Caki2 (cell line): ENCODE measurements at regions not wholly inside any gene's neighbourhood (a gene's known extent, or its start where the extent isn't known, plus 50 kb on each side); places are given as distances from the start of the nearest gene placed in this dataset.

Experiments used
- DNase-seq: peaks from one replicate; pipeline ENCODE4 v3.0.0-alpha.2; 2015; ENCODE audit warnings: low read depth
- in situ Hi-C: cut with HindIII; loops from 2 replicates; pipeline ENCODE4 v1.10.0; 2016; ENCODE audit warnings: low sequenced_read_pairs, low pct_unique_long_range_greater_than_20kb, mixed read lengths

- in situ Hi-C loops: no loop called here
- no peak for DNase-seq
Measured at GRCh38 chr16:9183682-9184353, 92.4 kb downstream of the HAPSTR1 start.

- in situ Hi-C loops: no loop called here
- no peak for DNase-seq
Measured at GRCh38 chr16:9184354-9184690, 92.9 kb downstream of the HAPSTR1 start.

DNA sequence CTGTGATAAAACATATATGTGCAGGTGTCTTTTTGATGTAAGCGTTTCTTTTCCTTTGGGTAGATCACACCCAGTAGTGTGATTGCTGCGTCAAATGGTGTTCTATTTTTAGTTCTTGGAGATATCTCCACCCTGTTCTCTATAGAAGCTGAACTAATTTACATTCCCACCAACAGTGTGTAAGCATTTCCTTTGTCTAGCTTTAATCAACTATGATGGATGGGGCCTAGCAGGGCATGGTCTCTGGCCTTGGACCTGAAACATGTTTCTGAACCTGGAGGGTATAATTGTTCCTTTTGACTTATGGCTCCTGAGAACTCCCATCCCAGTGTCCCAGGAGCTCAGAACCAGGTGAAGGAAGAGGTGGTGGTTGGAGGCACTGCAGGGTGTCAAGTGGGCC is 93.9 kb downstream of the HAPSTR1 start:
- no peak for DNase-seq

DNA sequence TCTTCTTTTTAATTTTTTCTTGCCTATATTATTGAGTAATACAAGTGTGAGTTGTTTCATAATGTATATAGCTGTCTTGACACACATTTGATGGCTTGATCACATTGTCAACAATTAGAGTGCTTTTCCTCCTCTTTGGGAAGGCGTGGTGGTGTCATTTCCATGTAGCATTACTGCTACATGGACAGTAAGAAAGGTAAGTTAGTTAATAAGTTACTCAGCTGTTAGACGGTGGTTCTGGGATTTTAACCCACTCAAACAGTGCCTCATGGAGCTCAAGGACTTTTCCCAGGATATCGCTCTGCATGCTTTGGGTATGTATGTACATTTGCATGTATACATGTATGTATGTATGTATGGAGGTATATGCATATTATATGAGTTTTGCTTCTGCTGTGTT is 94.6 kb downstream of the HAPSTR1 start:
- DNase-seq: no peak
- in situ Hi-C loops: no loop called here

More for the DNA sequence above, 93.9 kb downstream of the HAPSTR1 start:
- in situ Hi-C loops: no loop called here

GRCh38 chr16:9188721-9189120 is 97.3 kb downstream of the HAPSTR1 start:
- DNase-seq: no peak
- in situ Hi-C loops: no loop called here

DNA sequence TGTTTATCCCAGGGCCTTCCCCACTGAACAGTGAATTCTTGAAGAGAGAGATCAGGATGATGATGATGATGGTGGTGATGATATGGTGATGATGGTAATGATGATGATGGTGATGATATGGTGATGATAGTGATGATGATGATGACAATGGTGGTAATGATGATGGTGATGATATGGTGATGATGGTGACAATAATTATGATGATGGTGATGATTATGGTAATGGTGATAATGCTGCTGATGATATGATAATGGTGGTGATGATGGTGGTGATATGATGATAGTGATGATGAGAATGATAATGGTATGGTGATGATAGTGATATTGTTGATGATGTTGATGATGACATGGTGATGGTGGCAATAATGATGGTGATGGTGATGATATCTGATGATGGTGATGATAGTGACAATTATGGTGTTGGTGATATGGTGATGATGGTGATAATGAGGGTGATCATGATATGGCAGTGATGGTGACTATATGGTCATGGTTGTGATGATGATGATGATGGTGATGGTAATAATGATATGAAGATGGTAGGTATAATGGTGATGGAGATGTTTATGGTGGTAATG is 99.9 kb downstream of the HAPSTR1 start:
- no peak for DNase-seq
- in situ Hi-C loops: no loop called here

DNA sequence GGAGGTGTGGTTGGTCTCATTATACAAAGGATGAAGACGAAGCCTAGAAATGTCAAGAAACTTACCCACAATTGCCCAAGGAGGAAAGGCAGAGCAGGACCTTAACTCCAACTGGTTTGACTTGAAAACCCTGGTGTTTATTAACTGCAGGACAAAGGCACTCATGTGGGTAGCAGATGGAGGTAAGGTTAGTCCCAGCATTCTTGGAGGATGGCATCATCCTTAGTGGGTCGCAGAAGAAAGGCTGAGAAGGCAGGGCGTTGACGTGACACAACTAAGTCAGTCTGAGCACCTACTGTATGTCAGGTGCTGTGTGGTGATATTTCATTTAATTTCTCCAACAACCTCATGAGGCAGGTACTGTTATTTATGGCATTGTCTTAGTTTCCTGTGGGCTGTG is 101.3 kb downstream of the HAPSTR1 start:
- DNase-seq: peak; percentile 19
- in situ Hi-C loops: no loop called here

GRCh38 chr16:9195287-9195686 is 103.8 kb downstream of the HAPSTR1 start:
- in situ Hi-C loops: no loop called here
- DNase-seq: no peak

GRCh38 chr16:9197957-9198661 is 106.7 kb downstream of the HAPSTR1 start:
- in situ Hi-C loops: no loop called here

DNA sequence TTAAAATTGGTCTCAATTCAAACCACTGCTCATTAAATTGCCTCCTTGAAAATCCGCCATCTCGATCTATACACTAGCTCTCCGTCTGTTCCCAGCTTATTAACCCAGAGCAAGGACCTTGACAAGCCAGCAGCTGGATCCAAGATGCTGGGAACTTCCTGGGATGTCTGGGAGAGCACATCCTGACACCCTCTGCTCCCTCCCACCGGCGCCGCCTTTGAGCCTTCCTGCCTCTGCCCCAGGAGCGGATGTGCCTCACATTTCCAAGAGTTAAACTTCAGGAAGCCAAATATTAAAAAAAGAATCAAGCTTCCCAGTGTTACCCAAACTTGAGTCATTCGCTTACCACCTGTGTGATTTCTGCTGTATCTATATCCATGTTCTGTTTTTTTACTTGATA is 107.9 kb downstream of the HAPSTR1 start:
- in situ Hi-C loops: no loop called here
- DNase-seq: no peak

More at GRCh38 chr16:9197957-9198661, 106.7 kb downstream of the HAPSTR1 start:
- DNase-seq: no peak

DNA sequence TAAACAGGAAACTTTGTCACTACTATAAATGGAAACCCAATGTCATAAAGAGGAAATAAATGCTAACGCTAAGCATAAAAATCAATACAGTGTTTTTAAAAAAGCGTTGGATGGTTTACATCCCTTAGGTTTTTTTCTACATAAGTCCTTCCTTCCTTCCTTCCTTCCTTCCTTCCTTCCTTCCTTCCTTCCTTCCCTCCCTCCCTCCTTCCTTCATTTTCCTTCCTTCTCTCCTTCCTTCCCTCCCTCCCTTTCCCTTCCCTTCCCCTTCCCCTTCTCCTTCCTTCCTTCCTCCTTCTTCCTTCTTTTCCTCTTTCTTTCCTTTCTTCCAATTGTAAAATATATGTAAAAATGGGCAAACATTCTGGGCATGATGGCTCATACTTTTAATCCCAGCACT is 108.3 kb downstream of the HAPSTR1 start:
- in situ Hi-C loops: no loop called here
- no peak for DNase-seq

- no peak for DNase-seq
- in situ Hi-C loops: no loop called here
Measured at GRCh38 chr16:9203956-9204355, 112.5 kb downstream of the HAPSTR1 start.

- in situ Hi-C loops: no loop called here
- DNase-seq: no peak
Measured at GRCh38 chr16:9205661-9206060, 114.2 kb downstream of the HAPSTR1 start.

- in situ Hi-C loops: no loop called here
- DNase-seq: no peak
Measured at GRCh38 chr16:9206156-9206555, 114.7 kb downstream of the HAPSTR1 start.

GRCh38 chr16:9212621-9213020 is 121.2 kb downstream of the HAPSTR1 start:
- no peak for DNase-seq
- in situ Hi-C loops: no loop called here

- DNase-seq: no peak
- in situ Hi-C loops: no loop called here
Measured at GRCh38 chr16:9219813-9220212, 128.4 kb downstream of the HAPSTR1 start.

DNA sequence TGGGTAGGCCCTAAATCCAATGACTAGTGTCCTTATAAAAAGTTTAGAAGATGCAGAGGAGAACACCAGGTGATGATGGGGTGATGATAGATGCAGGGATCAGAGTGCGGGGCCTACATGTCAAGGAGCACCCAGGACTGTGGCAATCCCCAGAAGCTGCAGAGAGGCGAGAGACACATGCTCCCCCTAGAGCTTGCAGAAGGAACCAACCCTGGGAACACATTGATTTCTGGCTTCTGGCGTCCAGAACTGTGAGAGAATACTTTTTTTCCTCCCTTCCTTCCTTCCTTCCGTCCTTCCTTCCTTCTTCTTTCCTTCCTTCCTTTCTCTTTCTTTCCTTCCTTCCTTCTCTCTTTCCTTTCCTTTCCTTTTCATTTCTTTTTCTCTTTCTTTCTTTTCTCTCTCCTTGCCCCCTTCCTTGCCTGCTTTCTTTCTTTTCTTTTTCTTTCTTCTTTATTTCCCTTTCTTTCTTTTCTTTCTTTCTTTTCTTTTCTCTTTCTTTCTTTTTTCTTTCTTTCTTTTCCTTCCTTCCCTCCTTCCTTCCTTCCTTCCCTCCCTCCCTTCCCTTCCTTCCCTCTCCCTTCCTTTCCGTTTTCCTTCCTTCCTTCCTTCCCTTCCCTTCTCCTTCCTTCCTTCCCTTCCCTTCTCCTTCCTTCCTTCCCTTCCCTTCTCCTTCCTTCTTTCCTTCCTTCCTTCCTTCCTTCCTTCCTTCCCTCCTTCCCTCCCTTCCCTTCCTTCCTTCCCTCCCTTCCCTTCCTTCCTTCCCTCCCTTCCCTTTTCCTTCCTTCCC is 134.3 kb downstream of the HAPSTR1 start:
- in situ Hi-C loops: no loop called here
- DNase-seq: no peak

- in situ Hi-C loops: no loop called here
- DNase-seq: no peak
Measured at GRCh38 chr16:9226924-9227323, 135.5 kb downstream of the HAPSTR1 start.

DNA sequence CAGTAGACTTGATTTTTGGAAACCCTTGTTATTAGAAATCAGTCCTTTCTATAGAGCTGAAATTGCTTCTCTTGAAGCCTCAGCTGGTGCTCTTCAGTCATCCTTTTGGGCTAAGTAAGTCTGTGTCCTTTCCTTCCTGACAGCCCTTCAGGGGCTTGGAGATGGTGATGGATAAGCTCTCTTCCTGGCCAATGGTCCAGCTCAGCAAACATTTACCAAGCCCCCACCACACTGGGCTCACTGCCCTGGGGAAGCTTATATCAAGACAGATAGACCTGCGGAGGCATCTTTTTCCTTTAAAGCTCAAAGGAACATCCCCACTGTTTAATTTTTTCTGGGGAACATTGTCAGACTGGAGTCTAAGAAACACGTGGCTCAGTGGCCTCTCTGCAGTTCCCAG is 139.6 kb downstream of the HAPSTR1 start:
- no peak for DNase-seq
- in situ Hi-C loops: no loop called here
